ENCODE measurements at regions not wholly inside any gene's neighbourhood (a gene's known extent, or its start where the extent isn't known, plus 50 kb on each side); places are given as distances from the start of the nearest gene placed in this dataset.

- TF ChIP-seq EZH2 (IDR thresholded peaks at IDR 0.05), result no peak
- no peak for TF ChIP-seq POLR2AphosphoS5 (IDR thresholded peaks at IDR 0.05; ENCODE audit: borderline replicate concordance, low read depth, low read length)
Observed at GRCh38 chr6:142651384-142651783, 293.6 kb downstream of the HIVEP2 start.

Measured in SK-N-MC (cell line).